SK-N-SH (cell line): ENCODE measurements at regions not wholly inside any gene's neighbourhood (a gene's known extent, or its start where the extent isn't known, plus 50 kb on each side); places are given as distances from the start of the nearest gene placed in this dataset.
A peak's percentile ranks its signal among the peaks of the same experiment; 100 is the strongest.

Experiments
- CTCF ChIA-PET: fragments of 300-600, 350-600 bp; formaldehyde crosslinking; extraction: SDS; loops from one replicate; lab custom pipeline; 2021; lab: Yijun Ruan, JAX
- POLR2A ChIA-PET: fragments of 350-600 bp; sonication (Branson Sonifier 250); formaldehyde crosslinking; extraction: SDS; loops from one replicate; lab custom pipeline; 2020; ENCODE audit warnings: antibody characterized with exemption, inconsistent platforms; lab: Yijun Ruan, JAX
- DNase-seq: peaks from one replicate; pipeline ENCODE4 v3.0.0; 2012
- H2AFZ ChIP-seq: fragments of 200-600 bp; sonication (generic); 2 replicates; pipeline ENCODE4 v1.8.1; 2016; ENCODE audit warnings: antibody characterized with exemption, mild to moderate bottlenecking, low read depth
- H3F3A ChIP-seq: fragments of 200-600 bp; sonication (generic); replicated peaks from 2 replicates; pipeline ENCODE3; 2016; ENCODE audit warnings: antibody characterized with exemption, mild to moderate bottlenecking; ENCODE audit not compliant: insufficient read depth
- H3K27ac ChIP-seq, 2 experiments: fragments of 200-500 bp in 1 of 2; fragments of 200-600 bp in 1 of 2; sonication (Bioruptor generic) in 1 of 2; sonication (generic), shearing (Covaris generic) in 1 of 2; 2 replicates each; pipeline versions ENCODE4 v1.5.1 to v1.6.1; 2014 to 2016; ENCODE audit warnings: low read depth in 2 of 2, inconsistent platforms in 1 of 2, low read length in 1 of 2, mild to moderate bottlenecking in 1 of 2, mixed read lengths in 1 of 2
- H3K27me3 ChIP-seq: fragments of 200-600 bp; sonication (generic), shearing (Covaris generic); 2 replicates; pipeline ENCODE4 v1.6.1; 2016; ENCODE audit warnings: mixed run types; ENCODE audit not compliant: insufficient read depth
- H3K36me3 ChIP-seq, 2 experiments: fragments of 200-500 bp in 1 of 2; fragments of 200-600 bp in 1 of 2; sonication (Bioruptor generic) in 1 of 2; sonication (generic) in 1 of 2; replicated peaks in 1 of 2; 2 replicates each; pipeline versions ENCODE3 to v1.5.1; 2014 to 2016; ENCODE audit warnings: low read length in 1 of 2, mild to moderate bottlenecking in 1 of 2; ENCODE audit not compliant: insufficient read depth in 2 of 2, control insufficient read depth in 1 of 2
- H3K4me1 ChIP-seq, 2 experiments: fragments of 200-500 bp in 1 of 2; fragments of 200-600 bp in 1 of 2; sonication (Bioruptor generic) in 1 of 2; sonication (generic), shearing (Covaris generic) in 1 of 2; 2 replicates each; pipeline versions ENCODE4 v1.5.1 to v1.6.1; 2014 to 2016; ENCODE audit warnings: low read depth in 1 of 2, low read length in 1 of 2, mixed run types in 1 of 2; ENCODE audit not compliant: insufficient read depth in 2 of 2, control insufficient read depth in 1 of 2
- H3K4me2 ChIP-seq: fragments of 200-600 bp; sonication (generic), shearing (Covaris generic); 2 replicates; pipeline ENCODE4 v1.6.1; 2017; ENCODE audit warnings: mixed run types
- H3K4me3 ChIP-seq, 2 experiments: fragments of 200-500 bp in 1 of 2; fragments of 200-600 bp in 1 of 2; sonication (Bioruptor generic) in 1 of 2; sonication (generic), shearing (Covaris generic) in 1 of 2; 2 replicates each; pipeline versions ENCODE4 v1.5.1 to v1.8.1; 2014 to 2016; ENCODE audit warnings: low read depth in 2 of 2, inconsistent platforms in 1 of 2, low read length in 1 of 2, mild to moderate bottlenecking in 1 of 2, mixed read lengths in 1 of 2, moderate library complexity in 1 of 2
- H3K79me2 ChIP-seq: fragments of 200-600 bp; sonication (generic); 2 replicates; pipeline ENCODE4 v1.8.1; 2017; ENCODE audit warnings: mild to moderate bottlenecking; ENCODE audit not compliant: insufficient read depth
- H3K9ac ChIP-seq: fragments of 200-600 bp; sonication (generic); 2 replicates; pipeline ENCODE4 v1.6.1; 2017; ENCODE audit warnings: mixed run types
- H3K9me2 ChIP-seq: fragments of 200-600 bp; sonication (generic); 2 replicates; pipeline ENCODE4 v1.6.1; 2017; ENCODE audit warnings: mixed run types
- H3K9me3 ChIP-seq: fragments of 200-600 bp; sonication (generic); 2 replicates; pipeline ENCODE4 v1.6.1; 2017; ENCODE audit warnings: mixed run types, mild to moderate bottlenecking, moderate library complexity
- H4K20me1 ChIP-seq: fragments of 200-600 bp; sonication (generic); 2 replicates; pipeline ENCODE4 v1.6.1; 2017; ENCODE audit warnings: mild to moderate bottlenecking, mixed run types; ENCODE audit not compliant: insufficient read depth
- ELF1 ChIP-seq: IDR thresholded peaks from 2 replicates; pipeline ENCODE4 v1.4.0; 2012
- EP300 ChIP-seq, 2 experiments: IDR thresholded peaks; 2 replicates each; pipeline versions ENCODE4 v1.4.0 to v1.6.1; 2012; ENCODE audit warnings: borderline replicate concordance in 1 of 2, low read depth in 1 of 2, low read length in 1 of 2
- FOSL2 ChIP-seq: IDR thresholded peaks from 2 replicates; pipeline ENCODE4 v1.4.0; 2012; ENCODE audit warnings: low read depth, mild to moderate bottlenecking, moderate library complexity, borderline replicate concordance
- FOXM1 ChIP-seq: IDR thresholded peaks from 2 replicates; pipeline ENCODE4 v1.4.0; 2012; ENCODE audit warnings: low read depth, mild to moderate bottlenecking
- GATA2 ChIP-seq: sonication (generic); formaldehyde crosslinking; IDR thresholded peaks from 2 replicates; pipeline ENCODE4 v1.5.0; 2020; ENCODE audit warnings: mild to moderate bottlenecking, missing genetic modification reagents
- JUND ChIP-seq: IDR thresholded peaks from 2 replicates; pipeline ENCODE4 v1.4.0; 2012
- NFIC ChIP-seq: IDR thresholded peaks from 2 replicates; pipeline ENCODE4 v1.4.0; 2012; ENCODE audit warnings: borderline replicate concordance
- NRF1 ChIP-seq: IDR thresholded peaks from 2 replicates; pipeline ENCODE4 v1.6.1; 2012; ENCODE audit warnings: low read depth, mild to moderate bottlenecking, low read length
- POLR2AphosphoS5 ChIP-seq: IDR thresholded peaks from 2 replicates; pipeline ENCODE4 v1.6.1; 2012; ENCODE audit warnings: low read depth, low read length
- RAD21 ChIP-seq: IDR thresholded peaks from 2 replicates; pipeline ENCODE4 v1.6.1; 2012; ENCODE audit warnings: mild to moderate bottlenecking, low read length
- RFX5 ChIP-seq: IDR thresholded peaks from 2 replicates; pipeline ENCODE4 v1.6.1; 2012; ENCODE audit warnings: mild to moderate bottlenecking, improper control_type of control experiment, low read length
- RXRA ChIP-seq: IDR thresholded peaks from 2 replicates; pipeline ENCODE4 v1.4.0; 2012; ENCODE audit warnings: low read depth, mild to moderate bottlenecking, borderline replicate concordance
- TAF1 ChIP-seq: IDR thresholded peaks from 2 replicates; pipeline ENCODE4 v1.6.1; 2012; ENCODE audit warnings: low read depth, mild to moderate bottlenecking, low read length, moderate library complexity, borderline replicate concordance
- TCF12 ChIP-seq: IDR thresholded peaks from 2 replicates; pipeline ENCODE4 v1.4.0; 2012
- WGBS: methylation state at CpG from one replicate; pipeline ENCODE4 v1.1.6; 2017; ENCODE audit warnings: low lambda C conversion rate; 5-methylcytosine and 5-hydroxymethylcytosine counted together
- TF ChIP-seq, protein P1 (sequence below): IDR thresholded peaks from 2 replicates; pipeline ENCODE4 v1.4.0; 2012; ENCODE audit warnings: low read depth
- TF ChIP-seq, protein P2 (sequence below): IDR thresholded peaks from 2 replicates; pipeline ENCODE4 v1.4.0; 2012; ENCODE audit warnings: low read depth, borderline replicate concordance
- TF ChIP-seq, protein P3 (sequence below): fragments of 150-350 bp; IDR thresholded peaks from 2 replicates; pipeline ENCODE4 v1.6.1; 2016; ENCODE audit warnings: mild to moderate bottlenecking, low read depth, low read length
- TF ChIP-seq, protein P4 (sequence below): fragments of 200-600 bp; sonication (generic); IDR thresholded peaks from 2 replicates; pipeline ENCODE4 v1.6.1; 2017; ENCODE audit warnings: antibody characterized with exemption, mild to moderate bottlenecking, moderate library complexity
- TF ChIP-seq, protein P5 (sequence below): IDR thresholded peaks from 2 replicates; pipeline ENCODE4 v1.6.1; 2012; ENCODE audit warnings: mild to moderate bottlenecking, low read depth, low read length, moderate library complexity

DNA sequence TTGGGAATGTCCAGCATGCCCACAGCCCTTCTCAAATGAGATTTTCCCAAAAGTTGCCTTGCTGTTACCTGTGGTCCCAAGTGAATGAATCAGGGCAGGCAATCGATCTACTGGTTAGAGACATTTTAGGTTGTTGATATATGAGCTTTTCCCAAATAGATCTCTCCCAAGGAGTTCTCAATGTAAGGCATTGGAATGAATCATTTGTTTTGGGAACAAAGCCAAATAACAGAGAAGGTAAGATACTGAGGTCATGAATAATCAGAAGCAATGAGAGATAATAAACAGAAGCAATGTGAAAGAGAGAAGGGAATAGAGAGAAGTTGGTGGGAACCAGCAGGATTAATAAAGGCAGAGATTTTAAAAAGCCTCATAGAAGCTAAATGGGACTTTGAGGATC is 93.6 kb upstream of the FER start:
- Histone ChIP-seq H2AFZ (no peak overlapping the region), H3K27ac (no peak overlapping the region), H4K20me1 (no peaks in the 10 kb centered on the region), H3K4me1 (no peaks in the 10 kb centered on the region), H3F3A (peaks cover 16% of the 10 kb centered on the region), H3K4me2 (no peak overlapping the region), H3K4me3 (no peak overlapping the region), H3K79me2 (no peaks in the 10 kb centered on the region), H3K27me3 (no peaks in the 10 kb centered on the region), H3K9me3 (no peaks in the 10 kb centered on the region), H3K9ac (no peak overlapping the region), H3K36me3 (no peaks in the 10 kb centered on the region), H3K9me2 (no peaks in the 10 kb centered on the region)
- ChIA-PET CTCF (interaction anchor here (0.8 kb wide), 1 partner anchor 12 kb away, joined by 3 read pairs; no protein-coding TSS in a partner anchor), POLR2A (no interaction called here)
- 64% methylated on average over 1 of the region's 1 CpG for WGBS
- TF ChIP-seq TAF1 = no peak
- peak; percentile 36; the same call in 1 of the 2 replicates for TF ChIP-seq FOSL2
- no peak for TF ChIP-seq ELF1
- TF ChIP-seq, protein P1, sequence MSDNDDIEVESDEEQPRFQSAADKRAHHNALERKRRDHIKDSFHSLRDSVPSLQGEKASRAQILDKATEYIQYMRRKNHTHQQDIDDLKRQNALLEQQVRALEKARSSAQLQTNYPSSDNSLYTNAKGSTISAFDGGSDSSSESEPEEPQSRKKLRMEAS = no peak
- no peak for TF ChIP-seq EP300 (IDR thresholded peaks at IDR 0.05; ENCODE audit: borderline replicate concordance in 1 of 2, low read depth in 1 of 2, low read length in 1 of 2)
- TF ChIP-seq, protein P2, sequence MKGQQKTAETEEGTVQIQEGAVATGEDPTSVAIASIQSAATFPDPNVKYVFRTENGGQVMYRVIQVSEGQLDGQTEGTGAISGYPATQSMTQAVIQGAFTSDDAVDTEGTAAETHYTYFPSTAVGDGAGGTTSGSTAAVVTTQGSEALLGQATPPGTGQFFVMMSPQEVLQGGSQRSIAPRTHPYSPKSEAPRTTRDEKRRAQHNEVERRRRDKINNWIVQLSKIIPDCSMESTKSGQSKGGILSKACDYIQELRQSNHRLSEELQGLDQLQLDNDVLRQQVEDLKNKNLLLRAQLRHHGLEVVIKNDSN = no peak
- peak; percentile 35; the same call in 1 of the 2 replicates for TF ChIP-seq TCF12
- TF ChIP-seq, protein P3, sequence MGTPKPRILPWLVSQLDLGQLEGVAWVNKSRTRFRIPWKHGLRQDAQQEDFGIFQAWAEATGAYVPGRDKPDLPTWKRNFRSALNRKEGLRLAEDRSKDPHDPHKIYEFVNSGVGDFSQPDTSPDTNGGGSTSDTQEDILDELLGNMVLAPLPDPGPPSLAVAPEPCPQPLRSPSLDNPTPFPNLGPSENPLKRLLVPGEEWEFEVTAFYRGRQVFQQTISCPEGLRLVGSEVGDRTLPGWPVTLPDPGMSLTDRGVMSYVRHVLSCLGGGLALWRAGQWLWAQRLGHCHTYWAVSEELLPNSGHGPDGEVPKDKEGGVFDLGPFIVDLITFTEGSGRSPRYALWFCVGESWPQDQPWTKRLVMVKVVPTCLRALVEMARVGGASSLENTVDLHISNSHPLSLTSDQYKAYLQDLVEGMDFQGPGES = no peak
- TF ChIP-seq POLR2AphosphoS5 = no peak
- TF ChIP-seq, protein P4, sequence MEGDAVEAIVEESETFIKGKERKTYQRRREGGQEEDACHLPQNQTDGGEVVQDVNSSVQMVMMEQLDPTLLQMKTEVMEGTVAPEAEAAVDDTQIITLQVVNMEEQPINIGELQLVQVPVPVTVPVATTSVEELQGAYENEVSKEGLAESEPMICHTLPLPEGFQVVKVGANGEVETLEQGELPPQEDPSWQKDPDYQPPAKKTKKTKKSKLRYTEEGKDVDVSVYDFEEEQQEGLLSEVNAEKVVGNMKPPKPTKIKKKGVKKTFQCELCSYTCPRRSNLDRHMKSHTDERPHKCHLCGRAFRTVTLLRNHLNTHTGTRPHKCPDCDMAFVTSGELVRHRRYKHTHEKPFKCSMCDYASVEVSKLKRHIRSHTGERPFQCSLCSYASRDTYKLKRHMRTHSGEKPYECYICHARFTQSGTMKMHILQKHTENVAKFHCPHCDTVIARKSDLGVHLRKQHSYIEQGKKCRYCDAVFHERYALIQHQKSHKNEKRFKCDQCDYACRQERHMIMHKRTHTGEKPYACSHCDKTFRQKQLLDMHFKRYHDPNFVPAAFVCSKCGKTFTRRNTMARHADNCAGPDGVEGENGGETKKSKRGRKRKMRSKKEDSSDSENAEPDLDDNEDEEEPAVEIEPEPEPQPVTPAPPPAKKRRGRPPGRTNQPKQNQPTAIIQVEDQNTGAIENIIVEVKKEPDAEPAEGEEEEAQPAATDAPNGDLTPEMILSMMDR = no peak
- peak; percentile 25; the same call in 1 of the 2 replicates for TF ChIP-seq JUND
- no peak for TF ChIP-seq NRF1
- peak; percentile 50; the same call in 1 of the 2 replicates for TF ChIP-seq NFIC
- no peak for DNase-seq

DNA sequence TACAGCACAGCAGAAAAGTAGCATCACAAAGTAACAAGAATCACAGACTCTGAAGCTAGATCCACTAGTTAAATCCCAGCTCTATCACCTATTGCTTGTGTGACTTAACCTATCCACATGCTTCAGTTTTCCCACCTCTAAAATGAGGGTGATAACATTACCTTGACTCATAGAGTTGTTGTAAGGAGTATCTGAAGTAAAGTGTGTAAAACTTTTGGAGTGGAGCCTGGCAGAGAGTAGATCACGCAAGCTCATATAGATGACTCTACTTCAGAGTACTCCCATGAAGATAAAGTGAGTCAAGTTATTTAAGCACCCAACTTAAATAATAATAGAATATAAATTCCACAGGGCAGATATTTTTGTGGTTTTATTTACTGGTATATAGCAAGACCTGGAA is 94.5 kb upstream of the FER start:
- Histone ChIP-seq H3K4me2 (no peak overlapping the region), H2AFZ (no peak overlapping the region), H3K27ac (no peak overlapping the region), H3K4me3 (no peak overlapping the region), H3F3A (peaks cover 16% of the 10 kb centered on the region), H3K27me3 (no peaks in the 10 kb centered on the region), H3K4me1 (no peaks in the 10 kb centered on the region), H3K79me2 (no peaks in the 10 kb centered on the region), H3K36me3 (no peaks in the 10 kb centered on the region), H3K9me3 (no peaks in the 10 kb centered on the region), H3K9ac (no peak overlapping the region), H4K20me1 (no peaks in the 10 kb centered on the region), H3K9me2 (no peaks in the 10 kb centered on the region)
- ChIA-PET CTCF (no interaction called here), POLR2A (no interaction called here)
- no peak for DNase-seq
- 96% methylated on average over 1 of the region's 1 CpG for WGBS
- TF ChIP-seq, protein P5, sequence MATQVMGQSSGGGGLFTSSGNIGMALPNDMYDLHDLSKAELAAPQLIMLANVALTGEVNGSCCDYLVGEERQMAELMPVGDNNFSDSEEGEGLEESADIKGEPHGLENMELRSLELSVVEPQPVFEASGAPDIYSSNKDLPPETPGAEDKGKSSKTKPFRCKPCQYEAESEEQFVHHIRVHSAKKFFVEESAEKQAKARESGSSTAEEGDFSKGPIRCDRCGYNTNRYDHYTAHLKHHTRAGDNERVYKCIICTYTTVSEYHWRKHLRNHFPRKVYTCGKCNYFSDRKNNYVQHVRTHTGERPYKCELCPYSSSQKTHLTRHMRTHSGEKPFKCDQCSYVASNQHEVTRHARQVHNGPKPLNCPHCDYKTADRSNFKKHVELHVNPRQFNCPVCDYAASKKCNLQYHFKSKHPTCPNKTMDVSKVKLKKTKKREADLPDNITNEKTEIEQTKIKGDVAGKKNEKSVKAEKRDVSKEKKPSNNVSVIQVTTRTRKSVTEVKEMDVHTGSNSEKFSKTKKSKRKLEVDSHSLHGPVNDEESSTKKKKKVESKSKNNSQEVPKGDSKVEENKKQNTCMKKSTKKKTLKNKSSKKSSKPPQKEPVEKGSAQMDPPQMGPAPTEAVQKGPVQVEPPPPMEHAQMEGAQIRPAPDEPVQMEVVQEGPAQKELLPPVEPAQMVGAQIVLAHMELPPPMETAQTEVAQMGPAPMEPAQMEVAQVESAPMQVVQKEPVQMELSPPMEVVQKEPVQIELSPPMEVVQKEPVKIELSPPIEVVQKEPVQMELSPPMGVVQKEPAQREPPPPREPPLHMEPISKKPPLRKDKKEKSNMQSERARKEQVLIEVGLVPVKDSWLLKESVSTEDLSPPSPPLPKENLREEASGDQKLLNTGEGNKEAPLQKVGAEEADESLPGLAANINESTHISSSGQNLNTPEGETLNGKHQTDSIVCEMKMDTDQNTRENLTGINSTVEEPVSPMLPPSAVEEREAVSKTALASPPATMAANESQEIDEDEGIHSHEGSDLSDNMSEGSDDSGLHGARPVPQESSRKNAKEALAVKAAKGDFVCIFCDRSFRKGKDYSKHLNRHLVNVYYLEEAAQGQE = no peak
- no peak for TF ChIP-seq TAF1
- TF ChIP-seq GATA2 = no peak
- TF ChIP-seq, protein P1 = no peak
- no peak for TF ChIP-seq FOXM1
- no peak for TF ChIP-seq JUND
- no peak for TF ChIP-seq RFX5
- TF ChIP-seq, protein P4 = no peak
- TF ChIP-seq RXRA = no peak
- TF ChIP-seq RAD21 = no peak
